GM19035 (cell line): ENCODE measurements at regions not wholly inside any gene's neighbourhood (a gene's known extent, or its start where the extent isn't known, plus 50 kb on each side); places are given as distances from the start of the nearest gene placed in this dataset.
"Not testable (repeated sequence)": the region's sequence is repeated elsewhere in the genome, so short reads cannot be mapped to it uniquely, and the experiment has no call there.

Experiments
- ATAC-seq: cut with Tn5 transposase; IDR thresholded peaks from one replicate; pipeline ENCODE4 v1.9.1; 2021; ENCODE audit not compliant: unreplicated experiment

- no peak for ATAC-seq
Measured at GRCh38 chr6:74070711-74071110, 374.7 kb downstream of the CD109 start.

- ATAC-seq: no peak
Measured at GRCh38 chr6:74070091-74070490, 374.1 kb downstream of the CD109 start.

- ATAC-seq: no peak
Measured at GRCh38 chr6:74069089-74069581, 373.1 kb downstream of the CD109 start.

DNA sequence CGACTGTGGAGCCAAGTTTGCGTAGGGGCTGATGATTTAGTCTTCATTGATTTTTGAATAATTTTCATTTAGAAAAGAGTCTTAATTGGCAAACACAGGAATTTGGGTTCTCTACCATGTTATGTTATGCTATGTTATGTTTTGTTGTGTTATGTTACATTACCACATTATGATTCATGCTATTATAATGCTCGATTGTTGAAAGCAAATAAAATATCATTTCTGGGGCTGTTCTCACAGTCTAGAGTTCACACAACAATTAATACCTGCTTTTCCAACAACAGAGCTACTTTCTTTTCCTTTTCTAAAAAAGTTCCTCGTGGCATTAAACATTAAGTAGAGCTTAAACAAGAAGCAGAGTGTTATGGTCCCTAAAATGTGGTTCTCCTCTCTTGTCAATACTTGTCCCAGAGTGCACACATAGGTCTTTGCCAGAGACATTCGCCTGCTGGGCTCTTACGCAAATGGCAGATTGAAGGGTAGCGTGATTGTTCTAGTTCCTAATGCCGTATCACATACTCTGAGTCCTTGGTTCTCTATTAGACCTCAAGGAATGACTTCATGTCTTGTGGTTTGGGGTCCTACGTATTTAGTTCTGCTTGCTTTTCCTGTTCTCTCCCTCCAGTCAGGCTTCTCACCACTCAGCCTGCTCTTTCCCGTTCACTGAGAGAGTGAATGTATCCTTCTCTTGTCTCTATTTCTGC is 370.3 kb downstream of the CD109 start:
- ATAC-seq: no peak

- ATAC-seq: no peak
Measured at GRCh38 chr6:74065705-74066104, 369.7 kb downstream of the CD109 start.

GRCh38 chr6:74063391-74063790 is 367.4 kb downstream of the CD109 start:
- no peak for ATAC-seq

DNA sequence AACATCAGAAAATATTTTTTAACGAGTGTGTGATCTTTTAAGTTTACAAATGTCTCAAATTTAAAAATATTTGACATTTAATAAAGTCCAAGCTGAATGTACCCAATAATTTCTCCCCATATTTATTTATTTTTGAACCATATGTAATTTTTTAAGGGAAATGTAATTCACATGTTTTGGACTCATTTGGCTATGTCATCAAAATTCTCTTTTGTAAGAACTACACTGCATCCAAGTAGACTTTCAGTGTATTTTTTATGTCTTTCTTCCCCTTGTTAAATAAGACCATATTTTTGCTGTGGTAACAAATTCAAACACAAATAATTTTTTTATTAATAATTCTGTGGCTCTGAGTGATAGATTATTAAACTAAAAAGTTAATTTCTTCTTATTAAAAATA is 365.2 kb downstream of the CD109 start:
- ATAC-seq: no peak

DNA sequence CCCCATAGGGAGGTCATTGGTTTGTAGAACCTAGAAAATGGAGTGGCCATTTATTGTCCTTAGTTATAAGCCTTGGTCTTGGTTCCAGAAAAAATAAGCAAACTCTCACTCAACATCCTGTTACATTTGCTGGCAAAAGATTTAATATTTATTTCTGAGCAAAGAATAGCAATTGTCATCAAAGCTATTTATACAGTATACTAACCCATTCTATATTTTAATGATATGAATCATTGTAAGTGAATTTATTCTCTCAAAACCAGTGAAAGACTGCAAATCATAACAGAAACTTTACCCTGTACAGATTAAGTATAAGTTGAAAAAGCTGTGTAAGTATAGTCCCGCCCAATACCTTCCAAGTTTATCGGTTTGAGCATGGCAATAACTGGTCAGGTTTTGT is 364.4 kb downstream of the CD109 start:
- ATAC-seq: no peak

GRCh38 chr6:74058606-74059005 is 362.6 kb downstream of the CD109 start:
- no peak for ATAC-seq

- no peak for ATAC-seq
Measured at GRCh38 chr6:74057326-74057725, 361.3 kb downstream of the CD109 start.

GRCh38 chr6:74054190-74054589 is 358.2 kb downstream of the CD109 start:
- ATAC-seq: no peak

GRCh38 chr6:74050921-74051320 is 354.9 kb downstream of the CD109 start:
- no peak for ATAC-seq

DNA sequence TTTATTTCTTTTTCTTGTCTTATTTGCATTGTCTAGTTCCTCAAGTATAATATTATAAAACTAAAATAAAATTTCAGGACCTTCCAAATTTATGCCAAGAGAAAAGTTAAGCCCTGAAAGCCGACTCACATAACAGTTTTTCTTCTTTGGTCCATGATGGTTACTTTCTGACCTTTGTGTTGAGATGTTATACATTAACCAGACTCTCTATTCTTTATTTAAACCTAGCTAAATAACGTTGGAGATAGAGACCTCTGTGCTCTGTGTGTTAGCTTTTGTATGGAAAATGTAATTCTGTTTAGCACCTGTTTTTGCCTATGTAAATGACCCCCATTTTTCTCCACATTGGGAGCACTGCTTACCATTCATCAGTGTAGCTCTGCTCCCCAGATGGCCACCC is 352.4 kb downstream of the CD109 start:
- no peak for ATAC-seq

GRCh38 chr6:74044417-74045096 is 348.6 kb downstream of the CD109 start:
- ATAC-seq: no peak

DNA sequence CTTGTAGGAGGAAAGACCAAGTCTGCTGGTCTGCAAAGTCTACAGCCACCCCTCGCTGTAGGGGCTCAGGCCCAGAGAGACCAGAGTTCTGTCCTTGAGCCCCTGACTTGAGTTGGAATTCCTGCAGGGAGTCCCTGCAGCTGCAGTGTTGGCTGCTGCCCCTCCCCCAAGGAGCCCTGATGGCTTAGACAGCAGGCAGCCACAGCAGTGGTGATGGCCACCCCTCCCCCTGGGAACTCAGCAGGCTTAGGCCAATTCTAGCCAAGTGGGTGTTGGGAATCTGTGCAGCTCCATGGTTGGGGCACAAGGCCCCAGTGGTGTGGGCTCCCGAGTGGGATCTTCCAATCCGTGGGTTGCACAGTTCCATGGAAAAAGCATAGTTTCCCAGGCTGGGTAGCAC is 345.4 kb downstream of the CD109 start:
- no peak for ATAC-seq

DNA sequence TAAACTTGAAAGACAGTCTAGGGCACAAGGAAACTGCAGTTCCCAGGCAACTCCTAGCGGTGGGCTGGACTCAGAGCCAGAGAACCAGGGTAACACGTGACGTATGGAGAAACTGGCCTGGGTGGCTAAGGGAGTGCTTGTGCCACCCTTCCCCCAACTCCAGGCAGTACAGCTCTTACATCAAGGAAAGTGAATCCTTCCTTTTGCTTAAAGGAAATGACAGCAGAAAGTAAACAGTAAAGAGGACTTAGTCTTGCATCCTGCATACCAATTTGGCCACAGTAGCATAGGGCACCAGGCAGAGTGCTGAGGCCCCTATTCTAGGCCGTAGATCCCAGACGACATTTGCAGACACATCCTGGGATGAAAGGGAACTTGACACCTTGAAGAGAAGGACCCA is 322.8 kb downstream of the CD109 start:
- no peak for ATAC-seq

DNA sequence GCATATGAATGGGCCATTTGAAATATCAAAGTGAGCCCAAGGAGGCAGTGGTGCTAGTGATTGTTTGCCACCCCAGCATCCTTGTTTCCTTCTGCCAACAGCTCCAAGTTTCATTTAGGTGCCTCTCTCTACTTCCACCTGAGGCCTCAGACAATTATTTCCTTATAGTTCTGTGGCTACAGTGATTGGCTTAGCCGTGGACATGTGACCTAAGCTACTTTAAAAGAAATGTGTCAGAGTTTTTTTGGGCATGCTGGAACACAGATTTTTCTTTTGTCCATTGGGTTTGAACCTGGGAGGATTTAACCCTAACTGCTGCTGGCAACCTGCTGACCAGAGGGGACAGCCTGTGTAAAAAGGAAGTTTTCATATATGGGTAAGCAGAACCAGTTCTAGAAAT is 319.4 kb downstream of the CD109 start:
- no peak for ATAC-seq

- no peak for ATAC-seq
Measured at GRCh38 chr6:74000666-74001490, 304.9 kb downstream of the CD109 start.

DNA sequence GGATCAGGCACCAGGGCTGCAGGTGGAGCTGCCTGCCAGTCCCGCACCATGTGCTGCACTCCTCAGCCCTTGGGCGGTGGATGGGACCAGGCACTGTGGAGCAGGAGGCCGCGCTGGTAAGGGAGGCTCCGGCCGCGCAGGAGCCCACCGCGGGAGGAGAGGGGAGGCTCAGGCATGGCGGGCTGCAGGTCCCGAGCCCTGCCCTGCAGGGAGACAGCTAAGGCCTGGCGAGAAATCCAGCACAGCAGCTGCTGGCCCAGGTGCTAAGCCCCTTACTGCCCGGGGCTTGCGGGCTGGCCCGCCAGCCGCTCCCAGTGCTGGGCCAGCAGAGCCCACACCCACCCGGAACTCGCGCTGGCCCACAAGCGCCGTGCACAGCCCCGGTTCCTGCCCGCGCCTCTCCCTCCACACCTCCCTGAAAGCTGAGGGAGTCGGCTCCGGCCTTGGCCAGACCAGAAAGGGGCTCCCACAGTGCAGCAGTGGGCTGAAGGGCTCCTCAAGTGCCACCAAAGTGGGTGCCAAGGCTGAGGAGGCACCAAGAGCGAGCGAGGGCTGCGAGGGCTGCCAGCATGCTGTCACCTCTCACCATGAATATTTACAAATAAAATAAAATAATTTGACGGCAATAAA is 294.7 kb downstream of the CD109 start:
- not testable (repeated sequence) for ATAC-seq

DNA sequence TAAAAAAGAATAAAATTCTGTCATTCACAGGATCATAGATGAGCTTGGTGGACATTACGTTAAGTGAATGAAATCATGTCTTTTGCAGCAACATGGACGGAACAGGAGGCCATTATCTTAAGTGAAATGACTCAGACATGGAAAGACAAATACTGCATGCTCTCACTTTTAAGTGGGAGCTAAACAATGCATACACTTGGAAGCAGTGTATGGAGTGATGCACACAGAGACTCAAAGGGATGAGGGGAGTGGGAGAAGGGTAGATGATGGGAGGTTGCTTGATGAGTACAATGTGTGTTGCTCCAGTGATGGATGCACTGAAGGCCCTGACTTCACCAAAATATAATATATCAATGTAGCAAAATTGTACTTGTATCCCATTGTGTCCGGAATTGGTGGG is 293.4 kb downstream of the CD109 start:
- ATAC-seq: no peak

GRCh38 chr6:73985891-73986290 is 289.9 kb downstream of the CD109 start:
- ATAC-seq: no peak
